ENCODE measurements at regions not wholly inside any gene's neighbourhood (a gene's known extent, or its start where the extent isn't known, plus 50 kb on each side); places are given as distances from the start of the nearest gene placed in this dataset.

- no peak for DNase-seq
These were observed 65.6 kb upstream of the C15orf39 start for GRCh38 chr15:75136118-75136517.

GRCh38 chr15:75136758-75137157 lies 64.9 kb upstream of the C15orf39 start:
- DNase-seq, result no peak

- DNase-seq, result no peak
These were observed 63.4 kb upstream of the C15orf39 start for GRCh38 chr15:75138016-75138999.

GRCh38 chr15:75140080-75140879 lies 61.4 kb upstream of the C15orf39 start:
- DNase-seq, result no peak

- DNase-seq, result no peak
These were observed 59.2 kb upstream of the C15orf39 start for GRCh38 chr15:75142499-75142898.

- DNase-seq, result no peak
These were observed 57.8 kb upstream of the C15orf39 start for GRCh38 chr15:75143738-75144334.

GRCh38 chr15:75145027-75145841 lies 56.4 kb upstream of the C15orf39 start:
- no peak for DNase-seq

GRCh38 chr15:75148280-75148679 lies 53.4 kb upstream of the C15orf39 start:
- no peak for DNase-seq

- DNase-seq, result no peak
These were observed 51.6 kb upstream of the C15orf39 start for GRCh38 chr15:75149867-75150709.

GRCh38 chr15:75151214-75152128 lies 50.2 kb upstream of the C15orf39 start:
- DNase-seq, result no peak

All from CD4-positive, alpha-beta T cell treated with Interleukin-1 beta for 1 hour (primary cell).